ENCODE measurements at regions not wholly inside any gene's neighbourhood (a gene's known extent, or its start where the extent isn't known, plus 50 kb on each side); places are given as distances from the start of the nearest gene placed in this dataset.

DNA sequence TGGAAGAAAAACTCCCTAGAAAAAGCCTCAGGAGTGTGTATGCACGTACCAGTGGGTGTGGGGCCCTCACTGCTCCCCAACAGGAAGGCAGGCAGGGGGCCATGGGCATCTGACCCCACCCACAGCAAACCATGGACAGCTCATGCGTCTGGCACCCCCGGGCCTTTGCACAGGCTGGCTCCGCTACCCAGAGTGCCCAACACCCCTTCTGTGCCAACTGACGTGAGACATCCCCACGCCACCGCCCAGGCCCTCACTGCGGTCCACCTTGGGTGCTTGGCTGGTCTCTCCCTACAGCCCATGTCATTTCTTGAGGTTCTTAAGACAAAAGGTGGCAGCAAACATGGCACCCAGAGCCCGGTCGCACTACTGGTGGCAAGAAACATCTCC lies 91.4 kb downstream of the NCOR2 start:
- no peak for TF ChIP-seq EP300 (IDR thresholded peaks at IDR 0.05)
- no peak for TF ChIP-seq CTCF (IDR thresholded peaks at IDR 0.05)
- no peak for TF ChIP-seq POLR2AphosphoS5 (IDR thresholded peaks at IDR 0.05)
- TF ChIP-seq POLR2A (IDR thresholded peaks at IDR 0.05; ENCODE audit: low read depth): no peak
